GM19023 (cell line): ENCODE measurements at regions not wholly inside any gene's neighbourhood (a gene's known extent, or its start where the extent isn't known, plus 50 kb on each side); places are given as distances from the start of the nearest gene placed in this dataset.
"Not testable (repeated sequence)": the region's sequence is repeated elsewhere in the genome, so short reads cannot be mapped to it uniquely, and the experiment has no call there.

Experiments
- ATAC-seq: cut with Tn5 transposase; IDR thresholded peaks from one replicate; pipeline ENCODE4 v1.9.1; 2021; ENCODE audit warnings: mild to moderate bottlenecking, moderate library complexity; ENCODE audit not compliant: unreplicated experiment

- ATAC-seq, result no peak
Observed at GRCh38 chr7:101707587-101707986, 78.5 kb upstream of the MYL10 start.

GRCh38 chr7:101708223-101708622, 79.1 kb upstream of the MYL10 start:
- no peak for ATAC-seq

- no peak for ATAC-seq
Observed at GRCh38 chr7:101712652-101713051, 83.6 kb upstream of the MYL10 start.

DNA sequence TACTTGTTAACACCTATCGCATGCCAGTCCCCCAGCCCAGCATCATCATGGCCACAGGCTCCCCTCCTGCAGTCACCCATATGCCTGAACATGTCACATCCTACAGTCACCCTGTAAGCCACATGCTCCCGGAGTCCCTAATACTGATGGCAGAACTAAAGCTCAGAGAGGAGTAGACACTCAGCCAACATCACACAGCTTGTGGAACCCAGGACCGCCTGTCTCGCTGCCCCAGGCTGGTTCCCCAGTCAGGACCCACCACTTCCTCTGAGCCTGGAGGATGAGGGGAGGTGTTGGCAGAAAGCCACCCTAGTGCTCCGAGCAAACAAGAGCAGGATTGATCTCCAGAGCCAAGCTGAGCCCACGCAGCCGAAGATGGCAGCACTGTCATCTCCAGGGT, 85.0 kb upstream of the MYL10 start:
- ATAC-seq, result no peak

- ATAC-seq, result no peak
Observed at GRCh38 chr7:101717628-101718357, 88.7 kb upstream of the MYL10 start.

DNA sequence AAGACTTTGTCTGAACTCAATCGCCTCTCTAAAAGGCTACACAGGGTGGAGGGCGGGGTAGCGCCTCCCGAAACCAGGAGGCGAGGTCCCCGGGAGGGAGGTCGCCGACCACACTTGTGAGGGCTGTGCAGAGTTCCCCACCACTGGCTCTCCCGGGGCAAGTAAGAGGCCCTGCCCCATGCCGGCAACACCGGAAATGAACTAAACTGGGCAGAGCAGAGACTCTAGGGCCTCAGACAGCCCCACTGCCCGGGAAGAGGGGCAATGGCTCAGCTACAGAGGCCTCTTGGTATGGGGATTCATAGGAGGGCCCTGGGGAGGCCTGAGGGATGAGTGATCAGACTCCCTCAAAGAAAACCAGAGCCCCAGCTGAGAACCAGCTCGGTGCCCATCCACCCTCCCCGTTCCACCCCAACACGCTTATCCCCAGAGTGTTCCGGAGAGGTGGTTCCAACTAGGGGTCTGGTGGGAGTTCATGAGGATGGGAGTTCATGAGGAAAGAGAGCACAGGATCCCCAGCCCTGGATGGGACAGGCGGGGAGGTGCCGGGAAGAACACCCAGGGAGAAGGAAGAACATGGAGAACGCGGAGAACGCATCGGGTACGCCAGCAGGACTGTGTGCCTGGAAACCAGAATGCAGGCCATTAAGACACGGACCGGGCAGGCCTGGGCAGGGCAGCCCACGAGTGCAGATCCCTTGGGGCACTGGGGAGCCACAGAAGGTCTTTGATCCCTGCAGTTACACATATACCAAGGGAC, 89.4 kb upstream of the MYL10 start:
- no peak for ATAC-seq

- ATAC-seq, result no peak
Observed at GRCh38 chr7:101719123-101719470, 90.0 kb upstream of the MYL10 start.

DNA sequence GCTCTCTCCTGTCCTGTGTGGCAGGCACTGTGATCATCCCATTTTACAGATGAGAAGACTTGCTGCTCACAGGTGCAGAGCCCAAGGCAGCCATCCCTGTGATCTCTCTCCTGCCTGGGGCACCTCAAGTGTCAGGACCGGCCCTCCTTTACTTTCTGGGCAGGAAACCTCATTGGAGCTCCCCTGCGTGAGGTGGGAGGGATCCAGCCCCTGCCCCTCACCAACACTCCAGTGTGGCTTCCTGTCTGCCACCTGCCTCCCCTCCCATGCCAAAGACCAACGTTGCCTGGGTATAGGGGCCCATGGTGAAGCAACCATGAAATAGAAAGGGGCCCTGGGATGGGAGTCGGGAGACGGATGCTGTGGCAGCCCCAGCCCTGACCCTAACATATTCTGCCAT, 91.2 kb upstream of the MYL10 start:
- ATAC-seq, result no peak

- ATAC-seq, result no peak
Observed at GRCh38 chr7:101722247-101722646, 93.2 kb upstream of the MYL10 start.

DNA sequence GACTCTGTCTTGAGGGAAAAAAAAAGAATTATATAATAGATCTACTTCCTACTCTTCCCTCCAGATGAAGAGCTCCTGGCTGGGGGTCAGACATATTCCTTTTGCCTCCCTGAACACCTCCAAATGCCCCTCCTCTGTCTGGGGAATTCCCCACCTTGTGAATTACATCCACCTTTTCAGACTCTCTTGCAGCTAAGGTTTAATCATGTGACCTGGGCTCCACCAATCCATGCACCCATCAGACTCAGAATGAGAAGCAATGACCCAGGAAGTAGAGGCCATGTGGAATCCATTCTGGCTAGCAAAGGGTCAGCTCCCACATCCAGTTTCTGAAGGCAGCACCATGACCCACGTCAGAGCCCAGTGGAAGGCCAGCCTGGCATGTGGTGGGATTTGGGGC, 93.6 kb upstream of the CUX1 start:
- ATAC-seq, result no peak

DNA sequence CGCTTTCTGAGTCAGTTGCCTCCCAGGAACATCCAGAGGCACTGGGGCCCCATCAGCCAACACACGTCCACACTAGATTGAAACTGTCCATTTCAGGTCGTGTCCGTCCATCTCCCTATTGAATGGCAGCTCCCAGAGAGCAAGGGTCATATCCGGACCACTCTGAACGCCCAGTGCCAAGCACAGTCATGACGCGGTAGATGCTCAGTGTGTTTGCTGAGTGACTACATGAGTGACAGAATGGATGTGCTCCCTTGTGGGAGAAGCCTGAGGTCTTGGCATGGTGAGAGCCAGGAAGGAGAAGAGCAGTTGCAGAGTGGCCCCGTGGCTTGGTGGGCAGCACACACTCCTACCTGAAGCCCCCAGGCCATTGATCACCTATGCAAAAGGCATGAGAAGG, 92.5 kb upstream of the CUX1 start:
- ATAC-seq, result no peak

GRCh38 chr7:101725921-101726320, 91.5 kb upstream of the CUX1 start:
- no peak for ATAC-seq

DNA sequence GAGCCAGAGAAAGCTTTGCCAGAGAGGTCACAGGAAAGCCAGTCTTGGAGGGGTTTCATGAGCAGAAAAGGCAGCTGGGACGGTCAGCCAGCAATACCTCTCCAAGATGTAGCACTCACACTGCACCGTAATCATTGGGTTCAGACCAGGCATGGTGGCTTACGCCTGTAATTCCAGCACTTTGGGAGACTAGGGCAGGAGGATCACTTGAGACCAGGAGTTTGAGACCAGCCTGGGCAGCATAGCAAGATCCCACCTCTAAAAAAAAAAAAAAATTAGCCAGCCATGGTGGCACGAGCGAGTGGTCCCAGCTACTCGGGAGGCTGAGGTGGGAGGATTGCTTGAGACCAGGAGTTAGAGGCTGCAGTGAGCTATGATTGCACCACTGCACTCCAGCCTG, 90.2 kb upstream of the CUX1 start:
- no peak for ATAC-seq

DNA sequence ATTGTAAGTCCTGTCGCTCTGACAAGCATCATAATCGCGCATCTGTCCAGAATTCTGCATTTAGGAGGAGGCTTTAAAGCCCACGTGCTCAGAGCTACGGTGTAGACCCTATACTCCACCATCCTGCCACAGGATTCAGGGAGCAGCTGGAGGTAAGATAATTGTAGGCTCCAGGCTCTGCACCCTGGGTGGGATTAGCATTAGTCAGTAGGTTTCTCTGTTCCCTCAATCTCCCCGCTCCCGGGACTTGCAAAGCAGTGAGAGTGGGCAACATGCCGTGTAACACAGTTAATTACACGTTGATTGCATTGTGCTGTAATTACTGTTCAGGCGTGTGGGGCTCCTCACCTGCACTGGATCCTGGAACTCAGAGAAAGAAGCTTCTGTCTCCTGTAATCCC, 89.3 kb upstream of the CUX1 start:
- ATAC-seq, result no peak

DNA sequence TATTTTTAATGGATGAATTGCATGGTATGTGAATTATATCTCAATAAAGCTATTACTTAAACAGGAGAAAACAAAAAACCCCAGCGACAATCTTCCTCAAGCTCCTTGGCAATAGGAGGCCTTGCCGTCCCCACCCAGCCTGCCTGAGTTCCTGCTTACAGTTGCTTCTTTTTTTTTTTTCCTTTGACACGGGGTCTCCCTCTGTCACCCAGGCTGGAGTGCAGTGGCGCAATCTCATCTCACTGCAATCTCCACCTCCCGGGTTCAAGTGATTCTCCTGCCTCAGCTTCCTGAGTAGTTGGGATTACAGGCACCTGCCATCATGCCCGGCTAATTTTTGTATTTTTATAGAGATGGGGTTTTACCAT, 88.6 kb upstream of the CUX1 start:
- ATAC-seq, result not testable (repeated sequence)

DNA sequence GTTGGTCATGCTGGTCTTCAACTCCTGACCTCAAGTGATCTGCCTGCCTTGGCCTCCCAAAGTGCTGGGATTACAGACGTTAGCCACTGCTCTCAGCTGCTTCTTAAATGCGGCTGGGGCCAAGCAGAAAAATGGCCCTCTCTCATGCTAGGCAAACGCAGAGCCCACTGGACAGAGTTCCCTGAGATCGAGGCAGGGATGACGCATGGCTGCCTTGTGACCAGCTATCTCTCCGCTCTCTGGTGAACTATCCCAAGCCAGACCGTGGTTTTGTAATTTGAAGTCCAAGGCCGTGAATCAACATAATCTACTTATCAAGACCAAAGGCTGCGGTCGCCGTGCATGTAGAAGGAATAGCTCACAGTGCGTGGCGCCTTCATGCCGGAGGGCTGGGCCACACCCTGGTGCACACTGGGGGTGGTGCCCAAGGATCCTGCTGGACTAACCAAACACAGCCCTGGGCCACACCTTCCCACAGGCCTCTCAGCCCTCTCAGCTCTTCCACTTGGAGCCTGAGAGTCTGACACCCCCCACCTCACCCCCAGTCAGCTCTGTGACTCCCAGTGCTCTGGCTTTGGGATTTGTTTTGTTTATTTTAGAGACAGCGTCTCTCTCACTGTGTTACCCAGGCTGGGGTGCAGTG, 88.1 kb upstream of the CUX1 start:
- ATAC-seq, result no peak

DNA sequence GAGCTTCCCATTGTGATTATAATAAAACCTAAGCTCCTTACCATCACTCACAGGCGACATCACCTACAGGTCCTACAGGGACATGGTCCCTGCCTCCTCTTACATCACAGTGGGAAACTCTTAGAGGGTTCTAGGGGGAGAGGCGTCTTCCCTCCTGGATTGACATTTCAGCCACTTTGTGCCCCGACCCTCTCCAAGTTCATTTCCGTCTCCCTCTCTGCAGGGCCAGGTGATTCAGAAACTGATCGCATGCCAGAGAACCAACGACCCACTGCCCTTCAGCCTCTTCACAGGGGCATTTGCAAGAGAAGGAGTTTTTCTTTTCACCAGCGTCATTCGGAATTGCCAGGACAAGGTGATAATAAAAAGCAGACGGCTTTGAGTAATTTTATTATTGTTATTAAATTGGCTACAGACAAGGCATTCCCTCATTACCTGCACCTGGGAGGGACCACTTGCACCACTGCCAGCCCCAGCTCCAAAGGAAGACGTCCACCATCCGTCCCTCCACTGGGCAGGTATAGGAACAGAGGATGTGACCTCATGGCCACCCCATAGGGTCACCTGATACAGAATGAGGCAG, 85.8 kb upstream of the CUX1 start:
- ATAC-seq, result no peak

GRCh38 chr7:101733713-101734475, 83.5 kb upstream of the CUX1 start:
- ATAC-seq, result no peak

DNA sequence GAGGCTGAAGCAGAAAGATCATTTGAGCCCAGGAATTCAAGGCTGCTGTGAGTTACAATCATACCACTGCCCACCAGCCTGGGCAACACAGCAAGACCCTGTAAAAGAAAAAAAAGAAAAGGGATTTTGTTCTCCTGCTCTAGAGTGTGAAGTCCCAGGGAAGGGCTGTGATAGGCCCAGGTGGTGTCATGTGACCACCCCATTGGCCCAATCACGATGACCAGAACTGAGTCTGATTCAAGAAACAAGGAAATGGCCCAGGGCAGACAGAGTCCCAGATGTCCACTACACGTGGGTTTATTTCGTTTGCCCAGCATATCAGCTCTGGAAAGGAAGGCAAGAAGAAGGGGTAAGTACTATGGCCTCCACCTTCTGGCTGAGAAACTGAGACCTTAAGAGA, 81.3 kb upstream of the CUX1 start:
- ATAC-seq, result no peak

GRCh38 chr7:101739775-101740398, 77.5 kb upstream of the CUX1 start:
- ATAC-seq, result no peak
